Neural progenitor cell (in vitro differentiated cells): ENCODE measurements at regions not wholly inside any gene's neighbourhood (a gene's known extent, or its start where the extent isn't known, plus 50 kb on each side); places are given as distances from the start of the nearest gene placed in this dataset.

Source experiments
- EZH2phosphoT487 ChIP-seq: fragments of 200-600 bp; sonication (generic); IDR thresholded peaks from 2 replicates; pipeline ENCODE4 v1.6.1; 2017; ENCODE audit warnings: antibody characterized with exemption
- TF ChIP-seq, protein P1 (sequence below): fragments of 200-600 bp; sonication (generic); IDR thresholded peaks from 2 replicates; pipeline ENCODE4 v1.5.1; 2017; ENCODE audit warnings: antibody characterized with exemption, mild to moderate bottlenecking

DNA sequence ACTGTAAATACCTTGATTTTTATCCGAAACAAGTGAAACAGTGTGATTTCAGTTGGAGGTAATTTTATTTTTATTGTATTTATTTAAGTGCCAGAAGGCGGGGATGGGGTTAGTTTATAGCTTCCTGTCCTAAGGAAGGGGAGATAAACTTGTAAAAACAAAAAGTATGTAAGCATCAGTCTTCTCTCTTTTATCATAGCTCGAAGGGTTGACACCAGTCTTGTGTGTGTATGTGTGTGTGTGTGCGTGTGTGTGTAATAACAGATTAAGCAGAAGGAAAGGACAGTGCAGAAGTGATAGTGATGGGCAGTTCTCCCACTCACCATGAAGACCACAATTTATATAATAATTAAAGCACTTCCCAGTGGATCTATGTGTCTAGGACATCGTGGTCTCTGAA is 793.3 kb downstream of the PLCL1 start:
- TF ChIP-seq, protein P1, sequence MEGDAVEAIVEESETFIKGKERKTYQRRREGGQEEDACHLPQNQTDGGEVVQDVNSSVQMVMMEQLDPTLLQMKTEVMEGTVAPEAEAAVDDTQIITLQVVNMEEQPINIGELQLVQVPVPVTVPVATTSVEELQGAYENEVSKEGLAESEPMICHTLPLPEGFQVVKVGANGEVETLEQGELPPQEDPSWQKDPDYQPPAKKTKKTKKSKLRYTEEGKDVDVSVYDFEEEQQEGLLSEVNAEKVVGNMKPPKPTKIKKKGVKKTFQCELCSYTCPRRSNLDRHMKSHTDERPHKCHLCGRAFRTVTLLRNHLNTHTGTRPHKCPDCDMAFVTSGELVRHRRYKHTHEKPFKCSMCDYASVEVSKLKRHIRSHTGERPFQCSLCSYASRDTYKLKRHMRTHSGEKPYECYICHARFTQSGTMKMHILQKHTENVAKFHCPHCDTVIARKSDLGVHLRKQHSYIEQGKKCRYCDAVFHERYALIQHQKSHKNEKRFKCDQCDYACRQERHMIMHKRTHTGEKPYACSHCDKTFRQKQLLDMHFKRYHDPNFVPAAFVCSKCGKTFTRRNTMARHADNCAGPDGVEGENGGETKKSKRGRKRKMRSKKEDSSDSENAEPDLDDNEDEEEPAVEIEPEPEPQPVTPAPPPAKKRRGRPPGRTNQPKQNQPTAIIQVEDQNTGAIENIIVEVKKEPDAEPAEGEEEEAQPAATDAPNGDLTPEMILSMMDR = no peak
- TF ChIP-seq EZH2phosphoT487 = no peak
